Neural progenitor cell (in vitro differentiated cells): ENCODE measurements at regions not wholly inside any gene's neighbourhood (a gene's known extent, or its start where the extent isn't known, plus 50 kb on each side); places are given as distances from the start of the nearest gene placed in this dataset.
"Not testable (repeated sequence)": the region's sequence is repeated elsewhere in the genome, so short reads cannot be mapped to it uniquely, and the experiment has no call there.

Experiments
- DNase-seq: peaks from one replicate; pipeline ENCODE4 v3.0.0-alpha.2; 2016; ENCODE audit warnings: low spot score
- H2AFZ ChIP-seq: fragments of 200-600 bp; sonication (generic); replicated peaks from 2 replicates; pipeline ENCODE4 v1.6.1; 2016; ENCODE audit warnings: antibody characterized with exemption
- H3F3A ChIP-seq: fragments of 200-600 bp; sonication (generic); 2 replicates; pipeline ENCODE4 v1.6.1; 2016; ENCODE audit warnings: antibody characterized with exemption, low read depth
- H3K27ac ChIP-seq: fragments of 200-600 bp; sonication (generic); 2 replicates; pipeline ENCODE4 v1.5.1; 2016; ENCODE audit warnings: mild to moderate bottlenecking
- H3K27me3 ChIP-seq: fragments of 200-600 bp; sonication (generic); 2 replicates; pipeline ENCODE4 v1.6.1; 2016; ENCODE audit warnings: mild to moderate bottlenecking, moderate library complexity
- H3K36me3 ChIP-seq: fragments of 200-600 bp; sonication (generic); 2 replicates; pipeline ENCODE4 v1.5.1; 2016
- H3K4me1 ChIP-seq: fragments of 200-600 bp; sonication (generic); 2 replicates; pipeline ENCODE4 v1.6.1; 2016; ENCODE audit warnings: mixed run types
- H3K4me2 ChIP-seq: fragments of 200-600 bp; sonication (generic); 2 replicates; pipeline ENCODE4 v1.6.1; 2016
- H3K4me3 ChIP-seq: fragments of 200-600 bp; sonication (generic); 2 replicates; pipeline ENCODE4 v1.5.1; 2016
- H3K79me2 ChIP-seq: fragments of 200-600 bp; sonication (generic); 2 replicates; pipeline ENCODE4 v1.6.1; 2016; ENCODE audit warnings: low read depth
- H3K9ac ChIP-seq: fragments of 200-600 bp; sonication (generic); 2 replicates; pipeline ENCODE4 v1.6.1; 2016
- H3K9me3 ChIP-seq: fragments of 200-600 bp; sonication (generic); 2 replicates; pipeline ENCODE4 v1.5.1; 2016; ENCODE audit warnings: low read depth
- H4K20me1 ChIP-seq: fragments of 200-600 bp; sonication (generic); 2 replicates; pipeline ENCODE4 v1.6.1; 2016; ENCODE audit warnings: low read depth
- H3K27ac Mint-ChIP-seq: 3 replicates; pipeline ENCODE4 v1.8.0; 2021; ENCODE audit warnings: mixed read lengths
- H3K27me3 Mint-ChIP-seq: 2 replicates; pipeline ENCODE4 v1.8.0; 2022; ENCODE audit warnings: low read depth, mild to moderate bottlenecking, inconsistent platforms, moderate library complexity, mixed read lengths; ENCODE audit not compliant: insufficient read depth
- H3K36me3 Mint-ChIP-seq: 3 replicates; pipeline ENCODE4 v1.8.0; 2021; ENCODE audit warnings: mixed read lengths
- H3K4me1 Mint-ChIP-seq: 3 replicates; pipeline ENCODE4 v1.8.0; 2021; ENCODE audit warnings: mixed read lengths
- H3K4me3 Mint-ChIP-seq: 3 replicates; pipeline ENCODE4 v1.8.0; 2021; ENCODE audit warnings: mild to moderate bottlenecking, moderate library complexity, mixed read lengths
- H3K9me3 Mint-ChIP-seq: 3 replicates; pipeline ENCODE4 v1.8.0; 2020; ENCODE audit warnings: mixed read lengths
- EZH2 ChIP-seq: fragments of 200-600 bp; sonication (generic); IDR thresholded peaks from 2 replicates; pipeline ENCODE4 v1.6.1; 2017; ENCODE audit warnings: antibody characterized with exemption, mild to moderate bottlenecking, moderate library complexity
- EZH2phosphoT487 ChIP-seq: fragments of 200-600 bp; sonication (generic); IDR thresholded peaks from 2 replicates; pipeline ENCODE4 v1.6.1; 2017; ENCODE audit warnings: antibody characterized with exemption
- TF ChIP-seq, protein P1 (sequence below): fragments of 200-600 bp; sonication (generic); IDR thresholded peaks from 2 replicates; pipeline ENCODE4 v1.5.1; 2017; ENCODE audit warnings: antibody characterized with exemption, mild to moderate bottlenecking

DNA sequence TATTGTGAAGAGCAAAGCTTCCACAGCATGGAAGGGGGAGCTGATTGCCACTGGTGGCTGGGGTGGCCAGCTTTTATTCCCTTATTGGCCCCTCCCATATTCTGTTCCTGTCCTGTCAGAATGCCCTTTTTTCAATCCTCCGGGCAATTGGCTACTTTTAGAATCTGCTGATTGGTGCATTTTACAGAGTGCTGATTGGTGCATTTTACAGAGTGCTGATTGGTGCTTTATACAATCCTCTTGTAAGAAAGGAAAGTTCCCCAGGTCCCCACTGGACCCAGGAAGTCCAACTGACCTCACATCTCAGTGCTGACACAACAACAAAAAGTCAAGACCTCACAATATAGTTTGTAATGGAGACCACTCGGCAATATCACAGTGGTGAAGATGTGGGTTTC is 195.0 kb downstream of the SPATA31A6 start:
- H3K4me1 Mint-ChIP-seq: no peaks in the 10 kb centered on the region

DNA sequence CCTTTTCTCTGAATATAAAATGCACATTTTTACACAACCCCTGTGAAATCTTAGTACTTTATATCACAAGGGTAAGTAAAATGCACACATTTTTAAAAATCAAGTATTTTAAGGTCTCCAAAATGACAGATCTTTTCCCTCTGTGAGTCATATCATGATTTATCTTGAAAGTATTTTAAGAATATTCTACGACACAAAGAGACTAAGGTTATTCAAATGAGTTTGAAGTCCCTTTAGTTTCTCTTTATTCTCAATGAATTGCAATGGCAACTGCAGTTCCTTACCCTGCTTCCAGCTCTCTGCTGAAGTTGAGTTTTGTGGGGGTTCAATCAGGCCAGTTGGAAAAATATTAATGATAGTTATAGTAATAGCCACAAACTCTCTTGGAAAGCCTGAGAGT is 196.1 kb downstream of the SPATA31A6 start:
- H4K20me1 ChIP-seq, H3K4me1 Mint-ChIP-seq, H3K4me3 Mint-ChIP-seq, H3K79me2 ChIP-seq, DNase-seq, H3K27me3 Mint-ChIP-seq, H3K9ac ChIP-seq, H2AFZ ChIP-seq, H3K36me3 Mint-ChIP-seq, H3K27ac ChIP-seq, H3F3A ChIP-seq, H3K36me3 ChIP-seq, H3K4me2 ChIP-seq, H3K27me3 ChIP-seq, H3K9me3 ChIP-seq, H3K27ac Mint-ChIP-seq, H3K4me3 ChIP-seq, H3K4me1 ChIP-seq: not testable (repeated sequence)
- peaks cover 13% of the 10 kb centered on the region for H3K9me3 Mint-ChIP-seq

More for the DNA sequence above, 195.0 kb downstream of the SPATA31A6 start:
- Mint-ChIP-seq H3K36me3 (no peaks in the 10 kb centered on the region), H3K4me3 (no peak overlapping the region), H3K27ac (no peak overlapping the region), H3K27me3 (peaks cover 4% of the 10 kb centered on the region), H3K9me3 (peaks cover 16% of the 10 kb centered on the region)
- Histone ChIP-seq H4K20me1 (no peaks in the 10 kb centered on the region), H3K9me3 (peaks cover 6% of the 10 kb centered on the region), H3K27ac (no peak overlapping the region), H3K27me3 (no peaks in the 10 kb centered on the region), H3K4me2 (no peak overlapping the region), H3K9ac (no peak overlapping the region), H3K36me3 (no peaks in the 10 kb centered on the region), H3K79me2 (no peaks in the 10 kb centered on the region), H3K4me1 (no peaks in the 10 kb centered on the region), H3K4me3 (no peak overlapping the region), H2AFZ (no peak overlapping the region), H3F3A (no peaks in the 10 kb centered on the region)
- TF ChIP-seq EZH2 (no peak), EZH2phosphoT487 (no peak)
- TF ChIP-seq, protein P1, sequence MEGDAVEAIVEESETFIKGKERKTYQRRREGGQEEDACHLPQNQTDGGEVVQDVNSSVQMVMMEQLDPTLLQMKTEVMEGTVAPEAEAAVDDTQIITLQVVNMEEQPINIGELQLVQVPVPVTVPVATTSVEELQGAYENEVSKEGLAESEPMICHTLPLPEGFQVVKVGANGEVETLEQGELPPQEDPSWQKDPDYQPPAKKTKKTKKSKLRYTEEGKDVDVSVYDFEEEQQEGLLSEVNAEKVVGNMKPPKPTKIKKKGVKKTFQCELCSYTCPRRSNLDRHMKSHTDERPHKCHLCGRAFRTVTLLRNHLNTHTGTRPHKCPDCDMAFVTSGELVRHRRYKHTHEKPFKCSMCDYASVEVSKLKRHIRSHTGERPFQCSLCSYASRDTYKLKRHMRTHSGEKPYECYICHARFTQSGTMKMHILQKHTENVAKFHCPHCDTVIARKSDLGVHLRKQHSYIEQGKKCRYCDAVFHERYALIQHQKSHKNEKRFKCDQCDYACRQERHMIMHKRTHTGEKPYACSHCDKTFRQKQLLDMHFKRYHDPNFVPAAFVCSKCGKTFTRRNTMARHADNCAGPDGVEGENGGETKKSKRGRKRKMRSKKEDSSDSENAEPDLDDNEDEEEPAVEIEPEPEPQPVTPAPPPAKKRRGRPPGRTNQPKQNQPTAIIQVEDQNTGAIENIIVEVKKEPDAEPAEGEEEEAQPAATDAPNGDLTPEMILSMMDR: no peak
- no peak for DNase-seq

DNA sequence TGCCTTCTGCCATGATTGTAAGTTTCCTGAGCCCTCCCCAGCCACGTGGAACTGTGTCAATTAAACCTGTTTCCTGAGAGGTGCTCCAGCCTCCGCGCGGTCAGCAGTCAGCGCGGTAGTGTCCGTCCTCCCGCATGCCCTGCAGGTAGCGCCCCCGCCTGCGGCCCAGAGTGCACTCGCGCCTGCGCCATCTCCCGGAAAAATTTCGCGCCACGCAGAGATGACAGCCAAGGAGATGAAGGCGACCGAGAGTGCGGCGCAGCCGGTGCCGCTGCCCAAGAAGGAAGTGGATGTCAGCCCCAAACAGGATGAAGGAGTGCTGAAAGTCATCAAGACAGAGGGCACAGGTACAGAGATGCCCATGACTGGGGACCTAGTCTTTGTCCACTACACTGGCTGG is 201.1 kb downstream of the SPATA31A6 start:
- H3K9me3 Mint-ChIP-seq: peaks cover 14% of the 10 kb centered on the region
- not testable (repeated sequence) for H3K4me2 ChIP-seq, H2AFZ ChIP-seq, H3K36me3 Mint-ChIP-seq, H4K20me1 ChIP-seq, H3K9ac ChIP-seq, H3K27ac ChIP-seq, H3K27ac Mint-ChIP-seq, H3K4me1 ChIP-seq, H3K27me3 ChIP-seq, H3K4me3 Mint-ChIP-seq, H3K9me3 ChIP-seq, H3K4me3 ChIP-seq, H3K36me3 ChIP-seq, H3F3A ChIP-seq, DNase-seq, H3K4me1 Mint-ChIP-seq, H3K27me3 Mint-ChIP-seq, H3K79me2 ChIP-seq

DNA sequence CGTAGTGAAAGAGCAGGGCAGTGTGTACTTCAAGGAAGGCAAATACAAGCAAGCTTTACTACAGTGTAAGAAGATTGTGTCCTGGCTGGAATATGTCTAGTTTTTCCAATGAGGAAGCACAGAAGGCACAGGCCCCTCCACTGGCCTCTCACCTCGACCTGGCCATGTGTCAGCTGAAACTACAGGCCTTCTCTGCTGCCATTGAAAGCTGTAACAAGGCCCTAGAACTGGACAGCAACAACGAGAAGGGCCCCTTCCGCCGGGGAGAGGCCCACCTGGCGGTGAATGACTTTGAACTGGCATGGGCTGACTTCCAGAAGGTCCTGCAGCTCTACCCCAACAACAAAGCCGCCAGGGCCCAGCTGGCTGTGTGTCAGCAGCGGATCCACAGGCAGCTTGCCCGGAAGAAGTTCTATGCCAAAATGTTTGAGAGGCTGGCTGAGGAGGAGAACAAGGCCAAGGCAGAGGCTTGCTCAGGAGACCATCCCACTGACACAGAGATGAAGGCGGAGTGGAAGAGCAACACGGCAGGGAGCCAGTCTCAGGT is 202.2 kb downstream of the SPATA31A6 start:
- H3K36me3 ChIP-seq, H3K4me1 ChIP-seq, H3K4me2 ChIP-seq, H3K27ac Mint-ChIP-seq, H3K9me3 Mint-ChIP-seq, H3K4me3 Mint-ChIP-seq, DNase-seq, H3K27me3 ChIP-seq, H3K9me3 ChIP-seq, H3K27ac ChIP-seq, H3F3A ChIP-seq, H3K36me3 Mint-ChIP-seq, H4K20me1 ChIP-seq, H3K79me2 ChIP-seq, H2AFZ ChIP-seq, H3K9ac ChIP-seq, H3K27me3 Mint-ChIP-seq, H3K4me1 Mint-ChIP-seq, H3K4me3 ChIP-seq: not testable (repeated sequence)

DNA sequence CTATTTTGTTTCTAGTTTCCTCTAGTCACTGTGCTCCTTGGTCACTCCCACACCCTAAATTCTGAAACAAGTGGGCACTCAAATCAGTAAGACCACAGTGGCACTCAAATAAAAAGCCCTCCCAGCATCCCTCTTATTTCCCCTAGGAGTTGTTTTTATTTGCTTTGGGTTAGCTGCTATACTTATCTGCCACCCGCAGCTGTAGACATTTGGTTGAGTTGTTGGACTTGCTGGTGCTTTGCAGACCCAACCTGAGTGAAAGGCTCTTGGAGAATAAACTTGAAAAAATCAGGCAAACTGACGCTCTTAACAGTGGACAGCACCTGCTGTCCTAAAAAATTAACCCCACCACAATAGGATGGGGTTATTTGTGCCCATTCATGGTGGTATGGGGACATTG is 203.0 kb downstream of the SPATA31A6 start:
- no peak for TF ChIP-seq EZH2
- TF ChIP-seq, protein P1: no peak
- TF ChIP-seq EZH2phosphoT487: no peak
- Histone ChIP-seq H3K9me3 (no peaks in the 10 kb centered on the region), H3F3A (no peaks in the 10 kb centered on the region), H3K4me3 (no peak overlapping the region), H3K4me1 (no peaks in the 10 kb centered on the region), H3K27ac (no peak overlapping the region), H2AFZ (no peak overlapping the region), H3K79me2 (no peaks in the 10 kb centered on the region), H3K9ac (no peak overlapping the region), H3K36me3 (no peaks in the 10 kb centered on the region), H4K20me1 (no peaks in the 10 kb centered on the region), H3K27me3 (no peaks in the 10 kb centered on the region), H3K4me2 (no peak overlapping the region)
- no peaks in the 10 kb centered on the region for H3K27me3 Mint-ChIP-seq
- peaks cover 5% of the 10 kb centered on the region for H3K9me3 Mint-ChIP-seq
- no peak overlapping the region for H3K4me3 Mint-ChIP-seq
- no peak overlapping the region for H3K27ac Mint-ChIP-seq
- no peaks in the 10 kb centered on the region for H3K36me3 Mint-ChIP-seq
- DNase-seq: no peak
- no peaks in the 10 kb centered on the region for H3K4me1 Mint-ChIP-seq
